NCI-H226 (cell line): ENCODE measurements at regions not wholly inside any gene's neighbourhood (a gene's known extent, or its start where the extent isn't known, plus 50 kb on each side); places are given as distances from the start of the nearest gene placed in this dataset.
"Not testable (repeated sequence)": the region's sequence is repeated elsewhere in the genome, so short reads cannot be mapped to it uniquely, and the experiment has no call there.

ENCODE experiments used
- DNase-seq: peaks from one replicate; pipeline ENCODE4 v3.0.0-alpha.2; 2015

DNA sequence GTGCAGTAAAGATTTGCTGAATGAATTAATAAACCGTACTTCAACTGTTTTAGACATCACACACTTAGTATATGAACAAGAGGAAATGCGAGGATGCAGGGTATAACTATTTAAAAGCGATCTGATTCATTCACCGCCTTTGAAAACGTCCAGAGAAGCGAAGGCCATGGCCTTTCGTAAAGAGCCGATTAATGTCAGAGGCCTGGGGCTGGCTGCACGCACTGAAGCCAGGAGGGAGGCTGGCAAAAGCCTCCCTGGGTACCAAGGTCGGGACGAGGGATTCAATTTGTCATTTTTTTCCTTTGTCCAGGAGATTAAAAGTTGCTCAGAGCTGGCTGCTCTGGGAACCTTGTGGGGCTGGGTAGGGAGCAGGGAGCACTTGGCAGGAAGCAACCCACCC lies 307.4 kb downstream of the NPHP4 start:
- DNase-seq = no peak

DNA sequence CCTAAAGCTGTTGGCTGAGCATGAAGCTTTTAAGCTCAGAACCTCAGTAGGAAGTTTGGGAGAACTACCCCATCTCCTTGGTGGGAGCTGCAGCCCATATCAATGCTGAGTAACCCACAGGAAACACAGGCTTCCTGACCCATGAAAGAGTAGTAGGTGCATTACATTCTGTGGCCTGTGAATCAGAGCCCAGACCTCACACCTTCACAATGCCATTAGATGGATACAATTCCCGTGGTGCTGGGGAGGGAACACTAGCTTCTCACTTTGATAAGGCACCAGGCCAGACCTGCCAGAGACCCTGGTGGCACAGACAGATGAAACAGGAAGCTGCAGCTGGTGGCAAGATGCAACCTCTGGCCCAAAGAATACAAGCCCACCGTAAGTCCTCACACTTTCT lies 308.8 kb downstream of the NPHP4 start:
- no peak for DNase-seq

DNA sequence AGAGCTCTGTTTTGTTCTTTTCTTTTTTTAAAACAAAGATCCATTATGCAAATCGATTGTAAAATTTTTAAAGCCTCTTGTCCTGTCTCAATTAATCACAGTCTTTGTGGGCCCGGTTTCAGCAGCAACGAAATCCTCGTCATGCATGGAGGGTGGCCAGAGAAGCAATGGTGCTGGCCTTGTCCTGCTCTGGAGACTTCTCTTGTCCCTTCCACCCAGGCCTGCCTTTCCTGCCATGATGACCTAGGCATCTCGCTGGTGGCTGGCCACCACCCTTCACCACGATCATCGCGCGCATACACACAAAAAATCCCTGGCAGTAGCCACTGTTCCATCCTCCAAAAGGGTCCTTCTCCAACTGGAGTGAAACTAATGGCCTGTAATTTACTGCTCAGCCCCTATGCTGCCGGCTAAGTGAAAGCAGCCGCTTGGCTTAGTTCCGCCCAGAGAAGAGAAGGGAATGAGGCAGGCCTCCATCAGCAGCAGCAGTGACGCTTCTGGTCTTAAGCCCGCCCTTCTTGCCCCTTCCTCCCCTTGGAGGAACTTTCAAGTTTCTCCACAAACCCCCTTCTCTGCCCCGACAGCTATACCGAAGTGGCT lies 309.5 kb downstream of the NPHP4 start:
- no peak for DNase-seq

DNA sequence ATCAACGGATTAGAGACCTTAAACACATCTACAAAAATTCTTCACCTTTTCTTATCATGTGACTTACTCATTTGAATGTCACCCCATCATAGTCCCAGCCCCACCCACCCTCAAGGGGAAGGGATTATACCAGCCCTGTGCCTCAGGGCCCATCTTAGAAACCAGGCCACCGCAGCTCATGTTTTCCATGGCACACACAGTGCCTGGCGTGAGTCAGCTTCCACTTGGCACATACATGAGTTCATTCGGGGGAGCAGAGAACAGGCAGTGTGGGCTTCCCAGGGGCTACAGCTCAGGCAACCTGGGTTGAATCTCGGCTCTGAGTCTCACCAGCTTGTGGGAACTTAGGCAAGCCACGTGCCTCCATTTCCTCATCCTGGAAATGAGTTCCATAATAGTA lies 310.6 kb downstream of the NPHP4 start:
- no peak for DNase-seq

DNA sequence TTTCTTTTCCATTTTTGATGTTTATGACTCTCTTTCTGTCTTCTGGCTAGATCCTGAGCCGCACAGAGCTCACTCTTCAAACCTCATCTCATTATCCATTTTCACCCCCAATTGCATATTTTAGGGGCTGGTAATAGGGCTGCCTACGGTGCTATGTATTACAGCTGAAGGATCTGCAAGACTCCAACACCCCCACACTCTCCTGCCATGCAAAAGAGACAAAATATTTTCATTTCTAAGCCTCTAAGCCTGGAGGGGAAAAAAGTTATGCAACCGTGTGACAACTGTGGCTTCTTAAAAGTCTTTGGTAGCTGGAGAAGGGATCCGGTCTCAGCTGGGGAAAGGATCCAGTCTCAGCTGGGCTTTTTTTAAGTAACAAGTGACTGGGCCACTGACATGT lies 311.6 kb downstream of the NPHP4 start:
- no peak for DNase-seq

DNA sequence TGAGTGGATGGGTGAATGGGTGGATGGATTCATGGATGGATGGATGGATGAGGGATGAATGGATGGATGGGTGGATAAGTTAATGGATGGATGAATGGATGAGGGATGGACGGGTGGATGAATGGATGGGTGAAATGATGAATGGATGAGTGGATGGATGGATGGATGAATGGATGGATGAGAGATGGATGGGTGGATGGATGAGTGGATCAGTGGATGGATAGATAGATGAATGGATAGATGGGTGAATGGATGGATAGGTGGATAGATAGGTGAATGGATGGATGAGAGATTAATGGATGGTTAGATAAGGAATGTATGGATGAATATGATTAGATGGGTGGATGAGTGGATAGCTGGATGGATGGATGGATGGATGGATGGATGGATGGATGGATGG lies 313.5 kb downstream of the NPHP4 start:
- DNase-seq = no peak

DNA sequence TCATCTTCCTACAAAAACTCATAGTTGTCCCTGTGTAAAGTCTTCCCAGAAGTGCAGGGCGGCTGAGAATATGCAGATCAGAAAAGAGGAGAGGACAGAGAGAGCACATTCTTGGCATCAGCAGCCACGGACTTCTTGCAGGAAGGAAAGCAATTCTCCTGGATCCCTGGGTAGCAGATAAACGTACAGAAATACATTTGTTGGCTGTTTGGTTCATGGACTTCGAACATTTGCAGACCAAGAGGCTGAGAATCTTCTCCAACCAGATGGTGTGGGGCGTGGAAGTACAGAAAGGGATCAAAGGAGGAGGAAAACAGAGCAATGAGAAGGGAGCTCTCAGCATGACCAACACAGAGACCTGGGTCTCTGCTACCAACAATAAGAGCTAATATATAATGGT lies 319.9 kb downstream of the NPHP4 start:
- not testable (repeated sequence) for DNase-seq

DNA sequence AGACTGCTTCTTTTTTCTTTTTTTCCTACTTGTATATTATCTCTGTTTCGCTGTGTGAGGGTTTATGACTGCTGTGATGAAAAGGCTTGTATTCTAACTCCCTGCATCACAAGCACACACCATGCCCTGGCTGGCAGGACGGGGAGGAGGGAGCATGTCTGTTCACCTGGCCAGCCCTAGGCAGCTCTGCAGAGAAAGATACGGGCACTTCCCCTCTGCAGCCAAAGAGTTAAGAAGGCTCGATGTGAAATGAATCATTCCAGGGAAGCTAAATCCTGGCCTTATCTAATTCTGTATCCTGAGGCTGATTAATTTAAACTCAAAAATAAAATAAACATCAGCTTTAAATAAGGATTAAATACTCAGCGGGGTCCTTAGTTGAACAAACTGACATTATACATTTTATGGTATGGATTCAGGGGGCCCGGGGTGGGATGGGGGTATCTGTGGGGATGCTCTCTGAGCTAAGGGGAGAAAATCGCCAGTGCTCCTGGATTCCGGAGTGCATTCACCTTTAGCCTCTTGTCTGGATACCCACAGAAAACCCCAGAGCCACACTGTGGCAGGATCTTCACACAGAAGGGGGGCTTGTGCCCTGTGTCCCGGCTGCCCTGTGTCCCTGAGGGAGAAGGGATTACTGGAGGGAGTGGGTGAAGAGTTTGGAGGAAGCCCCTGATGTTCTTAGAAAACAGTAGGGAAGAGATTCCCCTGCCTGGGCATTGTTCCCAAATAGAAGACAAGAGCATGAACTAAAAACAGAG lies 321.5 kb downstream of the NPHP4 start:
- no peak for DNase-seq

DNA sequence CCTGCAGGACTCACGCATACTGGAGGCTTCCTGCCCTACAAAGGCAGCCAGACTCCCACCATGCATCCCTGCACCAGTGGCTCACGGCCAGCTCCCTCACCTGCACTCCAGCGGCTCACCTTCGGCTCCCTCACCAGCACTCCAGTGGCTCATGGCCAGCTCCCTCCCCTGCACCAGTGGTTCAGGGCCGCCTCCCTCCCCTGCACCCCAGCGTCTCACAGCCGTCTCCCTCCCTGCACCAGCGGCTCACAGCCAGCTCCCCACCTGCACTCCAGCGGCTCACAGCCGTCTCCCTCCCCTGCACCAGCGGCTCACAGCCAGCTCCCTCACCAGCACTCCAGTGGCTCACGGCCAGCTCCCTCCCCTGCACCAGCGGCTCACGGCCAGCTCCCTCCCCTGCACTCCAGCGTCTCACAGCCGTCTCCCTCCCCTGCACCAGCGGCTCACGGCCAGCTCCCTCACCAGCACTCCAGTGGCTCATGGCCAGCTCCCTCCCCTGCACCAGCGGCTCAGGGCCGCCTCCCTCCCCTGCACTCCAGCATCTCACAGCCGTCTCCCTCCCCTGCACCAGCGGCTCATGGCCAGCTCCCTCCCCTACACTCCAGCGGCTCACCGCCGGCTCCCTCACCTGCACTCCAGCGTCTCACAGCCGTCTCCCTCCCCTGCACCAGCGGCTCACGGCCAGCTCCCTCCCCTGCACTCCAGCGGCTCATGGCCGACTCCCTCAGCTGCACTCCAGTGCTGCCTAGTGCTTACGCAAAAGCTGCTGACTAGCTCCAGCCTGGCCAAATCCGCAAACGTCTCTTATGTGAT lies 324.5 kb downstream of the NPHP4 start:
- DNase-seq = no peak

DNA sequence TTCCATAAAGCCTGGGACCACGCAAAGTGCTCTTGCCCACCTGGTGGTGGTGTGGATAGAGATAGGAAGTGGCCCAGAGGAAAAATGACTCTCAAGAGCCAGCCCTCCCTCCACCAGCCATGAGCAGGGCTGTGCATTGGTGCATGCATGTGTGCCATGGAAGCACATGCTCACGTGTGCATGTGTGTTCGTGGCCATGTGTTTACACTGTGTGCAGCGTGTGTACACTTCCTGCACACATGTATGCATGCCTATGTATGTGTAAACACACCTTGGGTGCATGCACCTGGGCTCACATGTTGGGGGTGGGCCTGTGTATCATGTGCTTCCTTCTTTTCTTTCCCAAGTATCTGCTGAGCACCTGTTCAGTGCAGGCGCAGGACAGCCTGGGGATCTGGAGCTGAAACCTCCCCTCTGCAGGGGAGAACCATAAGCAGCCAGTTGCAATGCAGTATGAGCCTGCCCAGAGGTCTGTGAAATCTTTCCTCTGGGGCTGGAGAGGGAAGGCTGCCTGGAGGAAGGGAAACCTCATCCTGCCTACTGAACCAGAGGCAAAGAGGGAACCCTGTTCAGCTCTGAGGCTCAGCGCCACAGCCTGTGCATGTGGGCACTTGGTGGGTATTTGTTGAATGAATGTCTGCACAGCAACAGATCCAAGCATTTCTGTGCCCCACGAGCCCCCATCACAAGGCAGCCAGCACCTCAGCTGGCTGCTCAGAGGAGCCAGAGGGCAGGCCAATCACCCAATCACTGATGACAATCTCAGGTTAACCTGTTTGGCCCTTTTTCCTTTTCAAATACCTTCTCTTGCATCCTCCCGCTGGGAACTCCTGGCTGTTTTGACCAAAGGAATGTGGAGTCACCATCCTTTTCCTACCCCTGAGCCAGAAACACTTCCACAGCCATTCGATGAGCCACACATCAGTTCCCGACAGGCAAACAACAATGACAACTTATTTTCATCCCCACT lies 327.0 kb downstream of the NPHP4 start:
- no peak for DNase-seq

DNA sequence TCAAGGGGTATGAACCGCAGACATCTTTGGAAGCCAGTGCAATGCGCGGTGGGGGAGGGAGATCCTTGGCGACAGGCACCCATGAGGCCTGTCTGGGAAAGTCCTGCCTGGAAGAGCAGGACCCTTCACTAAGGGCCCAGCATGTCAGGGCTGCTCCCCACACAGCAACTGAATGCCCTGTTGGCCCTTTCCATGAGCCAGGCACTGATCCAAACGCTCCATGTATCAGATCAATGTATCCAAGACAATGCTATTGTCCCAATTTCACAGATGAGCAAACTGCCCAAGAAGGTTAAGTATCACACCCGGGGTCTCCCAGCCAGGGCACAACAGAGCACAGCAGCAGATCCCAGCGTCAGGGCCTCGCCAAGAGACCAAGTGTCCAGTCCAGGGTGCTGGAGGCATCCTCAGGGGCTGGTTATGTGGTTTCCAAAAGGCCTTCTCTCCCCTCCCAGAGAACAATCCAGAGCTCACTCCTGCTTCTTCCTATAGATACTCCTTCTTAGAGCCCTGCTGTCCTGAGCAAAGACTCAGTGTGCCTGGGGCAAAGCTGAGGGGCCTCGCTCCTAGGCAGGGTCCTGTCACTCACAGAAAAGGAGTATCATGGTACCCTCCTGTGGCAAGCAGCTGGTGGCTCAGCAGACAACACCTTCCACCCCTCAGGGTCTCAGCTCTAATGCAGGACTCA lies 328.0 kb downstream of the NPHP4 start:
- no peak for DNase-seq

DNA sequence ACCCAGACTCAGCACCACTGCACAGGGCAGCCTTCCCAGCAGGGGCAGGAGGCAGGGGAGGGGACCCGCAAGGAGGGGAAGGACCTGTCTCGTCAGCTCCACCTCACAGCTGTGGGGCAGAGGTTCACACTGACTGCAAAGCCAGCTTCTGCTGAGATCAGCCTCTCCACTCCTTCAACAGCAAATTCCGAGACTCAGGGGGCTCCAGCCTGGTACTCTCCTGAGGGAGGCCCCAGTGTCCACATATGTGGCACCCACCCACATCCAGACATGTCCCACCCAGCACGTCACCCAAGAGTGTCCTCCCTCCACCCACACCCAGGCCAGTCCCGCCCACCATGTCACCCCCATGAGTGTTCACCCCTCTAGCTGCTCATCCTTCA lies 329.5 kb downstream of the NPHP4 start:
- DNase-seq = no peak

DNA sequence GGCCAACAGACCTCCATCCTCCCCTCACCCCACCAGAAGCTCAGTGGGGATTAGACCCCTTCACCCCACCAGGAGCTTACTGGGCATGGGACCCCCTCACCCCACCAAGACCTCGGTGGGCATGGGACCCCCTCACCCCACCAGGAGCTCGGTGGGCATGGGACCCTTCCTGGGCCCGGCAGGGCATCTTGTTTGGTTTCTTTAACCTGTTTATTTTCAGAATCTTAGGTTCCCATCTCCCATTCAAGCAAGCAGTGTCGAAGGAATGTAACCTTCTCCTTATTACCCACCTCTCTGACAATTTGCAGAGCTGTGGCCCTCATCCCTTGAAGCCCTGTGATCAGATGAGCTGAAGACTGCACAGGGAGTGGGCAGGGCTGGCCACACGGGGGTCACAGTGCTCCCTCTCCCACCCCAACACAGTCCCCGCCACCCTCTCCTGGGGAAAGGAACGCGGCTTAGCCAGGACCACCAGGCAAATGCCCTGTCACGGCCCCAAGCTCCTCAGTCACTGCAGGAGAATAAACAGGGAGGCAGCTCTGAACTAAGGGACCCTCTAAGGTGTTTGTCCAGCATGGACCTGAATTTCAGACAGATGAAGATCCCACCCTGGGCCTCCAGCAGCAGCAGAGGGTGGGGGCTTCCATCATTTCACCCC lies 330.0 kb downstream of the NPHP4 start:
- DNase-seq = no peak

DNA sequence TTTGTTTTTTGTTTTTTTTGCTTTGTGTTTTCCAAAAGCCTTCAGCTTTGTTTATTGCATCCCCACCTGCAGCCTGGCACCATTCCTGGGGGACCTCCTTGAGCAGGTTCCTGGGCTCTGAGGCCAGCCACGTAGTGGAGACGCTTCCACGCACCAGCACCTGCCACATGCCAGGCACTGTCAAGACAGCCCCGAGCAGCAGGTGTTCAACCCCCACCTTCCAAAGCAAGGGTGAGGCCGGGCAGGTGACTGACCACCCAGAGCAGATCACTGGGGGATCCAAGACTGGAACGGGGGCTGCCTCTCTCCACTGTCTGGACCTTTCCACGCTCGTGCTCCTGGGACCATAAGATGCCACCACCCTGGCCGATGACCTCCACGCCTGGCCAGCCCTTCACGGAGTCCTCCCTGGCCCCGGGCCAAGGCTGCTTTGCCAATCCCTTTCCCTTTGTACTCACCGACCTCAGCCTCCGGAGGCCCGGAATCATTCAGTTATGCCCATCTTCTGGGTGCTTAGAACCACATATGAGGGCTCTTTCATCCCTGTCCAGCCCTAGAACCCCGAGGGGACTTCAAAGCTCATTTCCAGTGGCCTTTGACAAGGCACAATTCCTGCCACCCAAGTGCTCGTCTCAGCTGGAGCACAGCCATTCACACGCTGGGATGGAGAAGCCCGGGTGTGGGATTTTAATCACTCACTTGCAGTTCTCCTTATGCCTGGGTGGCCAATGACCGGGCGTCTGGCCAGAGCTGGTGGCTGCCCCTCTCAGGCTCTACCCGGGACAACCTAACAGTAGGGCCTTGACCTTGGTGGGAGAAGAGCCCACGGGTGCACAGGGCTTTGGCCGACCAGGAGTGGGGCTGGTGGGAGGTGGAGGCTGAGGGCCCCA lies 330.8 kb downstream of the NPHP4 start:
- DNase-seq = no peak

DNA sequence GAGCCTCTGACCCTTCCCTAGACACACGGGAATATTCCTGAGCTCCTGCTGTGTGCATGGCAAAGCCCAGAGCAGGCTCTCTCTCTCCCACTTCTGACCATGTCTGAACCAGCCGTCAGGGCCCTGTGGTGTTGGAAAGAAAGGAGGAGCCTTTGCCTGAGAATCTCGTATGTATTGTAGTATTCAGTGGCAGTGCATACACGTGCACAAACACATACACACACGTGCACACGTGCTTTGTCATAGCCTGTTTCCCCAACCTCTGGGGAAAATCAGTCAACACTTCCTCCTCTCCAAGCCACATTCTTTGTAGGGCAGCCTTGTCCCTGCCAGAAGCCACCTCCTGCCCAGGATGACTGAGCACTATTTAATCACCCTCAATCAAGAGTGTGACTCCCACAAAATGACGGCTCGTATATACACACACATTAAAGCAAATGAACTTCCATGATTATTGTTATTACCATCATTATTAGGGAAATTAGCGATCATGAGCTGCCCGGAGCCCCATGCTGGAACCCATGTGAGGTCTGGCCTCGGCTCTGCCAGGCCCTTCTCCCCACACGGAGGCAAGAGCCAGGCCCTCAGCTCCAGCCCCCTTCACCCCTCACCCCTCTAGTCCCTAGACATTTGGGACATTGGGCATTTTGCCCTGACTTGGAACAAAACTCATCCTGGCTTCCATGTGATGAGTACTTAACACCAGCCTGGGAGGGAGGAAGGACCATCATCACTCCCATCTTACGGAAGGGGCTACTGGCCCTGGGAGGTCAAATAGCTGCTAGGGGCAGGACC lies 331.9 kb downstream of the NPHP4 start:
- DNase-seq = no peak

DNA sequence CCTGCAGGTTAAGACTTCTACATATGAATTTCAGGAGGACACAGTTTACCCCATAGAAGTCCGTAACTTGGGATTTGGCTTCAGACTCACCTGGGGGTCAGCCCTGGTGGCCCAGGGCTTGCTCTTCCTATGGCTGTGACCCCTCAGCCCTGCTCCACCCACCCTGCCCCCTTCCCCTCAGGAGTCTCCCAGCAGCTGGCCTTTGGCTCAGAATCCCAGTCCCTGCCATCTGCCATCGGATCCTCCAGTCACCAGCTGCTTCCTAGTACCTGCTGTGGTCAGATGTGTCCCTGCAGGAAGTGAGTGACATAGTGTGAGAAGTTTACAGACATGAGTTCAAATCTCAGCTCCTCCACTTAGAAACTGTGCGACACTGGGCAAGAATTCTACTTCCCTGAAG lies 332.6 kb downstream of the NPHP4 start:
- no peak for DNase-seq

DNA sequence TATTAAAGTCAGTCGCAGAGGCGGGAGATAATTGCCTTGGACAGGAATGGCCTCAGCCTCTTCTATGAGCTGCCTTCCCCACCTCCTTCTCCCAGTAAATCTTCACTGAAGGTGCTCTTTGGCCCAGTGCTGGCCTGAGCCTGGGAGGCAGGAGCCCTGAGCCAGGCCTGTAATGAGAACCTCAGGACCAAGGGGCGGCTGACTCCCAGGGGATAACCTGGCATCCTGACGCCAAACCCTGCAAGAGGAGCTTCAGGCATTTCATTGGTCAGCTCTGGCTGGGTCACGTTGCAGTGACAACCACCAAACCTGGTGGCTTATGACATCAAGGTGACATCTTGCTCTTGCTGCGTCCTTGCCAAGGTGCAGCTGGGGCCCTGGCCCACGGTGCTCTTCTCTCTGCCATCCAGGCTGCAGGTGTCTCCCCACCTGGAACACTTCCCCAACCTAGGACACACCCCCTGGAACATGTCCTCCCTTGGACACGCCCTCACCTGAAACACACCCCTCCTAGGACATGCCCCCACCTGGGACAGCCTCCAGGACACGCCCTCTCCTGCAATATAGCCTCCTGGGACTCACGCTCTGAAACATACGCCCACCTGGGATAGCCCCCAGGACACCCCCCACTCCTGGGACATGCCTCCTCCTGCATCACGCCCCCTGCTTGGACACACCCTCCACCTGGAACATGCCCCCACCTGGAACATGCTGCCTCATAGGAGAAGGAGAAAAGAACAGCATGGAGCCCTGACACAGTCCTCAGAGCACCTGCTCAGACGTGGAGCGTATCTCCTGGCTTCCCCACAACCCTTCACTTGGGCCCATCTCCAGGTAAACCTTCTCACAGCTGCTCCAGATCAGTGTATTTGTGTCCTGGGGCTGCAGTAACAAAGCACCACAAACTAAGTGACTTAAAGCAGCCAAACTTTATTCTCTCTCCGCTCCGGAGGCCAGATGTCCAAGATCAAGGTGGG lies 333.6 kb downstream of the NPHP4 start:
- no peak for DNase-seq
